ENCODE measurements at regions not wholly inside any gene's neighbourhood (a gene's known extent, or its start where the extent isn't known, plus 50 kb on each side); places are given as distances from the start of the nearest gene placed in this dataset.

- H4K91ac ChIP-seq (replicated peaks; ENCODE audit: insufficient read length, low read length), result no peak overlapping the region
- H3K36me3 ChIP-seq (ENCODE audit: control insufficient read depth in 2 of 4, insufficient read depth in 4 of 4, low read length in 3 of 4), result no peaks in the 10 kb centered on the region; a peak in 1 of 8 replicates
- no peaks in the 10 kb centered on the region for H3K23me2 ChIP-seq (ENCODE audit: low read depth, low read length)
- H3K4me1 ChIP-seq (replicated peaks in 1 of 4; ENCODE audit: control insufficient read depth in 3 of 4, insufficient read depth in 4 of 4, low read length in 3 of 4), result 0 out of 7 replicates have a peak, but pooled peaks cover 0 to 2% (median 0%) of the 10 kb centered on the region in 4 experiments
- no peaks in the 10 kb centered on the region for H3K79me2 ChIP-seq (ENCODE audit: control insufficient read depth in 1 of 2, insufficient read depth in 2 of 2, low read length in 2 of 2)
- H3K9me3 ChIP-seq (ENCODE audit: insufficient read depth in 2 of 2, low read depth in 1 of 2, low read length in 1 of 2), result no peaks in the 10 kb centered on the region
- no peak overlapping the region for H2BK120ac ChIP-seq (replicated peaks; ENCODE audit: low read depth, low read length)
- WGBS, 2 experiments (ENCODE audit: extremely low coverage in 1 of 2, insufficient coverage in 1 of 2, insufficient read length in 1 of 2, insufficient replicate concordance in 2 of 2, low coverage in 1 of 2, low lambda C conversion rate in 2 of 2, missing lambda C conversion rate in 1 of 2), result 97% methylated on average over 6 of the region's 6 CpGs; no CpG with 5 or more reads in 1 of the 2 experiments
- H3K79me1 ChIP-seq (ENCODE audit: low read depth, low read length), result no peaks in the 10 kb centered on the region
- no peak overlapping the region for H2AK5ac ChIP-seq (ENCODE audit: low read depth, low read length)
- H3K9ac ChIP-seq (replicated peaks in 1 of 4; ENCODE audit: extremely low read depth in 1 of 4, low read depth in 3 of 4, low read length in 3 of 4), result no peak overlapping the region
- H2BK12ac ChIP-seq (ENCODE audit: low read depth, low read length), result no peak overlapping the region
- H3K27ac ChIP-seq (ENCODE audit: low read depth, low read length), result no peak overlapping the region
- no peak overlapping the region for H3K18ac ChIP-seq (ENCODE audit: extremely low read depth, low read length)
- H2BK15ac ChIP-seq (ENCODE audit: low read length), result no peak overlapping the region
- H2AFZ ChIP-seq (ENCODE audit: low read length), result no peak overlapping the region
- H3K27me3 ChIP-seq (replicated peaks in 1 of 4; ENCODE audit: control insufficient read depth in 3 of 4, extremely low read depth in 1 of 4, insufficient read depth in 3 of 4, low read length in 3 of 4), result no peaks in the 10 kb centered on the region
- FAIRE-seq (no peak), DNase-seq (ENCODE audit: low read depth in 1 of 2, low spot score in 2 of 2) (no peak)
- H3K4me2 ChIP-seq (ENCODE audit: insufficient read depth in 1 of 2, low read depth in 2 of 2, low read length in 2 of 2), result no peak overlapping the region
- no peak overlapping the region for H3K56ac ChIP-seq (replicated peaks; ENCODE audit: insufficient read length, low read depth, low read length)
- H4K20me1 ChIP-seq (replicated peaks in 1 of 2; ENCODE audit: control insufficient read depth in 1 of 2, insufficient read depth in 2 of 2, low read length in 2 of 2), result peaks cover 0 to 2% of the 10 kb centered on the region in 2 experiments
- H3K4me3 ChIP-seq (ENCODE audit: extremely low read depth in 1 of 4, insufficient read depth in 2 of 4, low read depth in 3 of 4, low read length in 4 of 4), result no peak overlapping the region
- no peak overlapping the region for H4K5ac ChIP-seq (ENCODE audit: insufficient read length, low read depth, low read length)
- POLR2A ChIA-PET (ENCODE audit: partially characterized antibody), result no interaction called here
- no peak for TF ChIP-seq SUZ12 (IDR thresholded peaks at IDR 0.05; ENCODE audit: low read length)
- no peak for TF ChIP-seq BACH1 (IDR thresholded peaks at IDR 0.05; ENCODE audit: low read length)
- TF ChIP-seq SIN3A (conservative IDR thresholded peaks at IDR 0.05 in 1 of 2, IDR thresholded peaks at IDR 0.05 in 1 of 2; ENCODE audit: low read depth in 1 of 2, low read length in 2 of 2), result no peak
- TF ChIP-seq KDM5A (IDR thresholded peaks at IDR 0.05; ENCODE audit: low read length), result no peak
- TF ChIP-seq GTF2F1 (IDR thresholded peaks at IDR 0.05; ENCODE audit: borderline replicate concordance, low read depth, low read length), result no peak
- TF ChIP-seq TCF12 (IDR thresholded peaks at IDR 0.05; ENCODE audit: low read depth, low read length), result no peak
- no peak for TF ChIP-seq KDM4A (IDR thresholded peaks at IDR 0.05; ENCODE audit: low read depth, low read length, severe bottlenecking)
- TF ChIP-seq TEAD4 (IDR thresholded peaks at IDR 0.05; ENCODE audit: low read depth, low read length), result no peak
- TF ChIP-seq POU5F1 (IDR thresholded peaks at IDR 0.05; ENCODE audit: low read depth, low read length), result no peak
- no peak for TF ChIP-seq PHF8 (conservative IDR thresholded peaks at IDR 0.05; ENCODE audit: low read depth, low read length)
- no peak overlapping the region for H3K14ac ChIP-seq (ENCODE audit: insufficient read length)
- H3K23ac ChIP-seq (ENCODE audit: insufficient read length), result no peak overlapping the region
- H2BK5ac ChIP-seq (ENCODE audit: low read depth, low read length), result no peak overlapping the region
- CTCF ChIA-PET (ENCODE audit: partially characterized antibody), result interaction anchor here (1.1 kb wide), 1 partner anchor 197 kb away, joined by 3 read pairs; no protein-coding TSS in a partner anchor
- H2BK20ac ChIP-seq (ENCODE audit: low read length), result no peak overlapping the region
- H4K8ac ChIP-seq (ENCODE audit: extremely low read depth, insufficient read depth, low read length), result no peak overlapping the region
- H3K4ac ChIP-seq (replicated peaks; ENCODE audit: insufficient read length, low read depth, low read length), result no peak overlapping the region
These were observed 439.5 kb downstream of the FGF9 start for GRCh38 chr13:22110368-22110767.
